K562 (cell line): ENCODE measurements at regions not wholly inside any gene's neighbourhood (a gene's known extent, or its start where the extent isn't known, plus 50 kb on each side); places are given as distances from the start of the nearest gene placed in this dataset.

Experiments
- ATAC-seq: fragments of 200-7000 bp; cut with Tn5 transposase; 3 replicates; pipeline ENCODE4 v1.9.1; 2020; ENCODE audit warnings: moderate library complexity
- BruUV-seq: library from RNA; stranded (reverse); fragments of 400-500 nt; replicated peaks from 2 replicates; lab custom pipeline; 2021; lab: Mats Ljungman, UMichigan
- CTCF ChIA-PET: fragments of 300-600 bp; formaldehyde crosslinking; extraction: SDS; loops from one replicate; lab custom pipeline; 2021; ENCODE audit warnings: low intra/inter-chr PET ratio; lab: Yijun Ruan, JAX
- POLR2A ChIA-PET: fragments of 300-600, 350-650 bp; sonication (Branson Sonifier 250); formaldehyde crosslinking; extraction: SDS; loops from one replicate; lab custom pipeline; 2021; ENCODE audit warnings: antibody characterized with exemption, inconsistent platforms; lab: Yijun Ruan, JAX
- DNase-seq, 4 experiments: peaks; one replicate each; pipeline versions ENCODE4 v3.0.0 to v3.0.0-alpha.2; 2011 to 2018; ENCODE audit warnings: low spot score in 3 of 4, mixed read lengths in 3 of 4; ENCODE audit errors: extremely low read depth in 1 of 4
- FAIRE-seq: peaks from 2 replicates; lab custom pipeline; 2011; peaks lifted over from hg19 to GRCh38; lab: Jason Lieb, UNC
- H2AFZ ChIP-seq: 2 replicates; pipeline ENCODE4 v1.6.0; 2011; ENCODE audit warnings: low read depth, low read length, control low read depth, inconsistent platforms
- H3K27ac ChIP-seq: fragments of 200-600 bp; 3 replicates; pipeline ENCODE4 v1.8.0; 2011; ENCODE audit warnings: low read depth, mild to moderate bottlenecking, control low read depth, inconsistent platforms, low read length, moderate library complexity, mixed read lengths; ENCODE audit errors: extremely low read depth
- H3K27me3 ChIP-seq, 2 experiments: fragments of 300-600 bp in 1 of 2; 2 replicates in 1 of 2; 3 replicates in 1 of 2; pipeline versions ENCODE4 v1.6.0 to v1.8.0; 2011; ENCODE audit warnings: inconsistent platforms in 2 of 2, low read length in 2 of 2, mild to moderate bottlenecking in 1 of 2, mixed read lengths in 1 of 2, moderate library complexity in 1 of 2; ENCODE audit not compliant: control insufficient read depth in 2 of 2, insufficient read depth in 2 of 2
- H3K36me3 ChIP-seq: fragments of 300-600 bp; 3 replicates; pipeline ENCODE4 v1.8.0; 2011; ENCODE audit warnings: mild to moderate bottlenecking, low read length, inconsistent platforms; ENCODE audit not compliant: control insufficient read depth, insufficient read depth
- H3K4me1 ChIP-seq, 2 experiments: fragments of 200-600 bp in 1 of 2; replicated peaks in 1 of 2; 2 replicates in 1 of 2; 3 replicates in 1 of 2; pipeline versions ENCODE4 v1.5.1 to v1.8.0; 2011; ENCODE audit warnings: inconsistent platforms in 2 of 2, low read length in 2 of 2, mild to moderate bottlenecking in 1 of 2, mixed read lengths in 1 of 2, moderate library complexity in 1 of 2; ENCODE audit not compliant: control insufficient read depth in 2 of 2, insufficient read depth in 2 of 2
- H3K4me2 ChIP-seq: 2 replicates; pipeline ENCODE4 v1.6.1; 2011; ENCODE audit warnings: low read length, control low read depth, inconsistent platforms, mixed read lengths; ENCODE audit not compliant: insufficient read depth
- H3K4me3 ChIP-seq: fragments of 200-600 bp; sonication (generic), shearing (Covaris generic); 2 replicates; pipeline ENCODE4 v1.5.1; 2016; ENCODE audit warnings: control low read depth, inconsistent platforms
- H3K79me2 ChIP-seq: fragments of 200-600 bp; 3 replicates; pipeline ENCODE4 v1.8.0; 2011; ENCODE audit warnings: low read length, inconsistent platforms; ENCODE audit not compliant: control insufficient read depth, insufficient read depth
- H3K9ac ChIP-seq, 2 experiments: 2 replicates each; pipeline versions ENCODE4 v1.6.0 to v1.6.1; 2011; ENCODE audit warnings: low read depth in 2 of 2, low read length in 2 of 2, control low read depth in 1 of 2, inconsistent platforms in 1 of 2, mild to moderate bottlenecking in 1 of 2, mixed read lengths in 1 of 2; ENCODE audit not compliant: insufficient read depth in 1 of 2
- H3K9me1 ChIP-seq: one replicate; pipeline ENCODE4 v1.6.0; 2011; ENCODE audit warnings: inconsistent platforms, mild to moderate bottlenecking, low read length, moderate library complexity; ENCODE audit not compliant: control insufficient read depth, insufficient read depth
- H3K9me3 ChIP-seq: replicated peaks from 2 replicates; pipeline ENCODE4 v1.5.1; 2011; ENCODE audit warnings: low read depth, low read length, inconsistent platforms; ENCODE audit not compliant: control insufficient read depth, insufficient read depth
- H4K20me1 ChIP-seq: replicated peaks from 2 replicates; pipeline ENCODE4 v1.6.1; 2011; ENCODE audit warnings: low read length, inconsistent platforms, mixed read lengths; ENCODE audit not compliant: control insufficient read depth, insufficient read depth
- ARHGAP35 ChIP-seq: fragments of 450-650 bp; IDR thresholded peaks from 2 replicates; pipeline ENCODE4 v1.6.1; 2018; ENCODE audit not compliant: partially characterized antibody
- CUX1 ChIP-seq: fragments of 200-800 bp; sonication (Bioruptor generic); IDR thresholded peaks from 2 replicates; pipeline ENCODE4 v1.6.1; 2016; ENCODE audit warnings: missing genetic modification characterization, missing compliant biosample characterization
- DNMT1 ChIP-seq: fragments of 450-650 bp; IDR thresholded peaks from 2 replicates; pipeline ENCODE4 v1.6.1; 2016; ENCODE audit warnings: antibody characterized with exemption, mild to moderate bottlenecking
- HIVEP1 ChIP-seq: fragments of 250-450 bp; sonication (Bioruptor Pico); IDR thresholded peaks from 2 replicates; pipeline ENCODE4 v1.4.0; 2020; ENCODE audit warnings: mild to moderate bottlenecking
- MBD2 ChIP-seq: sonication (generic); IDR thresholded peaks from 2 replicates; pipeline ENCODE4 v1.6.1; 2016; ENCODE audit warnings: low read depth, borderline replicate concordance
- PATZ1 ChIP-seq: fragments of 250-450 bp; sonication (Bioruptor Pico); IDR thresholded peaks from 2 replicates; pipeline ENCODE4 v1.5.0; 2020; ENCODE audit warnings: mild to moderate bottlenecking, borderline replicate concordance
- in situ Hi-C: fragments of 300-500 bp; cut with MboI; formaldehyde crosslinking; loops from 4 replicates; pipeline ENCODE4 v1.15.0; 2018; ENCODE audit warnings: inconsistent platforms, mixed read lengths
- intact Hi-C: fragments of 100-400 bp; cut with micrococcal nuclease; formaldehyde crosslinking; loops from 2 replicates; pipeline ENCODE4 v1.14.2; 2022

GRCh38 chr7:109734601-109735000 lies 1164.9 kb downstream of the DNAJB9 start:
- Histone ChIP-seq H3K9me3 (no peaks in the 10 kb centered on the region), H3K9ac (no peak overlapping the region), H3K4me2 (no peak overlapping the region), H3K4me3 (no peak overlapping the region), H4K20me1 (no peaks in the 10 kb centered on the region), H3K4me1 (no peaks in the 10 kb centered on the region), H3K27ac (no peak overlapping the region), H3K9me1 (no peaks in the 10 kb centered on the region), H3K27me3 (no peaks in the 10 kb centered on the region), H3K79me2 (no peaks in the 10 kb centered on the region), H2AFZ (no peak overlapping the region), H3K36me3 (no peaks in the 10 kb centered on the region)
- no peak for FAIRE-seq
- intact Hi-C loops = no loop called here
- ChIA-PET CTCF (no interaction called here), POLR2A (no interaction called here)
- ATAC-seq = no peak
- no peak for DNase-seq
- TF ChIP-seq HIVEP1 = no peak
- TF ChIP-seq ARHGAP35 = no peak
- TF ChIP-seq DNMT1 = no peak
- no peak for TF ChIP-seq CUX1 (CRISPR knock-in tag)
- TF ChIP-seq MBD2 = no peak
- TF ChIP-seq PATZ1 (CRISPR knock-in tag) = no peak
- in situ Hi-C loops = no loop called here
- BruUV-seq = no TSS peak
